ENCODE measurements at regions not wholly inside any gene's neighbourhood (a gene's known extent, or its start where the extent isn't known, plus 50 kb on each side); places are given as distances from the start of the nearest gene placed in this dataset.
"Not testable (repeated sequence)": the region's sequence is repeated elsewhere in the genome, so short reads cannot be mapped to it uniquely, and the experiment has no call there.

- Mint-ChIP-seq H3K4me3 (no peak overlapping the region), H3K27ac (no peak overlapping the region), H3K9me3 (no peaks in the 10 kb centered on the region), H3K27me3 (no peaks in the 10 kb centered on the region), H3K4me1 (ENCODE audit: low read depth) (no peaks in the 10 kb centered on the region), H3K36me3 (ENCODE audit: low read depth) (no peaks in the 10 kb centered on the region)
- intact Hi-C loops (cut with micrococcal nuclease), result no loop called here
Measured at GRCh38 chr10:85493703-85494102, 872.9 kb downstream of the GRID1 start.

DNA sequence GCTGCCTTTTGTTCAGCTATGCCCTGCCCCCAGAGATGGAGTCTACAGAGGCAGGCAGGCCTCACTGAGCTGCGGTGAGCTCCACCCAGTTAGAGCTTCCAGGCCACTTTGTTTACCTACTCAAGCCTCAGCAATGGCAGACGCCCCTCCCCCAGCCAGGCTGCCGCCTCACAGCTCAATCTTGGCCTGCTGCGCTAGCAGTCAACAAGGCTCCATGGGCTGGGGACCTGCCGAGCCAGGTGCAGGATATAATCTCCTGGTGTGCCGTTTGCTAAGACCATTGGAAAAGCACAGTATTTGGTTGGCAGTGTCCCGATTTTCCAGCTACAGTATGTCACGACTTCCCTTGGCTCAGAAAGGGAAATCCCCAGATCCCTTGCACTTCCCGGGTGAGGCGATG is 862.0 kb downstream of the GRID1 start:
- peaks cover 54% of the 10 kb centered on the region for H3K9me3 Mint-ChIP-seq
- intact Hi-C loops (cut with micrococcal nuclease); H3K36me3 Mint-ChIP-seq (ENCODE audit: low read depth); H3K4me3 Mint-ChIP-seq; H3K4me1 Mint-ChIP-seq (ENCODE audit: low read depth); H3K27ac Mint-ChIP-seq; H3K27me3 Mint-ChIP-seq: not testable (repeated sequence)

DNA sequence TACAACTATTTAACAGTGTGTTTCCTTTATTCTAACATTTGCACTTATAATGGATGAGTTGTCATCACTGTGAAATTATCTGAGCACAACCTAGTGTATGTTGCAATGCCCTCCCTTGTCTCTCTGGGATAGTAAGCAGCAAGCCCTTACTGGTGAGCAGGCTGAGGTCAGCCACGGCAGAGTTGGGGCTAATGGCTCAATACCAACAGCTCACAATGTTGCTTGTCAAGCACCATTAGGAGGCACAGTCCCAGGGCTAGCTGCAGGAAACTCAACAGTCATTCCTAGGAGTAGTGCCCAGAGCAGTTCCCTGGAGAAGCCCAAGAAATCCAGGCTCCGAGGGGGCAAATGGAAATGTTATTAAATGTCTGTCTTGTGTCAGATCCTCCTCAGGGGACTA is 858.4 kb downstream of the GRID1 start:
- Mint-ChIP-seq H3K9me3 (peaks cover 24% of the 10 kb centered on the region), H3K36me3 (ENCODE audit: low read depth) (no peaks in the 10 kb centered on the region), H3K27ac (no peak overlapping the region), H3K4me1 (ENCODE audit: low read depth) (no peaks in the 10 kb centered on the region), H3K27me3 (no peaks in the 10 kb centered on the region), H3K4me3 (no peak overlapping the region)
- intact Hi-C loops (cut with micrococcal nuclease), result no loop called here

- Mint-ChIP-seq H3K27me3 (no peaks in the 10 kb centered on the region), H3K4me3 (no peak overlapping the region), H3K27ac (no peak overlapping the region), H3K4me1 (ENCODE audit: low read depth) (no peaks in the 10 kb centered on the region), H3K9me3 (no peaks in the 10 kb centered on the region), H3K36me3 (ENCODE audit: low read depth) (no peaks in the 10 kb centered on the region)
- intact Hi-C loops (cut with micrococcal nuclease), result no loop called here
Measured at GRCh38 chr10:85510682-85511081, 855.9 kb downstream of the GRID1 start.

DNA sequence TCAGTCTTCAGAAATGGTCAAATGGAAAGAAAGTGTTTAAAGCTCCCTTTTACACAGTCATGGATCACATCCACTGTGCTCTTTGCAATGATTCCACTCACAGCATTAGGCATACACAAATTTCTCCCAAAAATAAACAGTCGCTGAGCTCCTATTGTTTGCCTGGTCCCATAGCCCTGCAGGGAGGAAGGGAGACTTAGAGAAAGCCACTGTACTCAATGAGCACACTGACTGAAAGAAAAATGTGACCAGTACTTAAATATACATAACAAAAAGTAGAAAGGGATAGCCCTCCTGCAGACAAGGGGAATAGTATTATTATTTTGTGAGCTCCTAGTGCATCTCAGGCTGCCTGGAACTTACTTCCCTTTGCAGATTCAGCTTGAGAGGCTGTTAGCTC is 853.2 kb downstream of the GRID1 start:
- Mint-ChIP-seq H3K36me3 (ENCODE audit: low read depth) (no peaks in the 10 kb centered on the region), H3K27me3 (no peaks in the 10 kb centered on the region)
- intact Hi-C loops (cut with micrococcal nuclease), result no loop called here

GRCh38 chr10:85515316-85515715 is 851.3 kb downstream of the GRID1 start:
- Mint-ChIP-seq H3K4me3 (no peak overlapping the region), H3K36me3 (ENCODE audit: low read depth) (no peaks in the 10 kb centered on the region), H3K27ac (no peak overlapping the region), H3K9me3 (peaks cover 8% of the 10 kb centered on the region), H3K4me1 (ENCODE audit: low read depth) (no peaks in the 10 kb centered on the region), H3K27me3 (no peaks in the 10 kb centered on the region)
- intact Hi-C loops (cut with micrococcal nuclease), result no loop called here

More for the DNA sequence above, 853.2 kb downstream of the GRID1 start:
- Mint-ChIP-seq H3K27ac (no peak overlapping the region), H3K4me3 (no peak overlapping the region), H3K9me3 (peaks cover 3% of the 10 kb centered on the region), H3K4me1 (ENCODE audit: low read depth) (no peaks in the 10 kb centered on the region)

DNA sequence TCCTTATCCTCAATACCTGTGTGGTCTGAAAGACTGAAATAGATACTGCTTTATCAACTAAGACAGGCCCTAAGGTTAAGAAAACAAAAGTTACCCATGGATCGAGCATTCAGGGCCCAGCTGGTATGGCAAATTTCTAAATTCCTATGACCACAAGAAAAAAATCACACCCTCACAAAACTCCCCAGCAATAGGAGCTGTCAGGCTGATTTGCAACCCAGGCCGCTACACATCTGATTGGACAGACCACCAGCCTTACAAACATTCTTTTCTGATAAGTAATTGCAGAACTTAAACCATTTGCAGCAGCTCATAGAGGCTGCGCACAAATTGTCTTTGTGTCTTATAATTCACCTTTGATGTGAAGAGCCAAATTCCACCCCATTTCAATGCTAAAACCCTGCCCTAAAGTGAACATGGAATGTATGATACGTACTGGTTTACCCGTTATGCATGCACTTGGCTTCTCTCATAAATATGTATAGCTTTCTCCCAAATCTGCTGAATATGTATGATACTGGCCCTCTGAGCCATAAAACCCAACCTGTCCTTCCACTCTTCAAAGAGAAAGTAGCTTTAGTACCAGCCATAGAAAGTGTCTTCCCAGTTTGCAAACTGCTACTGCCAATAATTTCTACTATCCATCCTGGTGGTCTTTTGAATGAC is 842.5 kb downstream of the GRID1 start:
- Mint-ChIP-seq H3K4me3 (no peak overlapping the region), H3K27me3 (no peaks in the 10 kb centered on the region), H3K27ac (no peak overlapping the region), H3K36me3 (ENCODE audit: low read depth) (no peaks in the 10 kb centered on the region), H3K4me1 (ENCODE audit: low read depth) (no peaks in the 10 kb centered on the region), H3K9me3 (peaks cover 12% of the 10 kb centered on the region)
- intact Hi-C loops (cut with micrococcal nuclease), result no loop called here

- H3K36me3 Mint-ChIP-seq (ENCODE audit: low read depth), result no peaks in the 10 kb centered on the region
- H3K4me1 Mint-ChIP-seq (ENCODE audit: low read depth), result no peaks in the 10 kb centered on the region
- no peaks in the 10 kb centered on the region for H3K27me3 Mint-ChIP-seq
- no peak overlapping the region for H3K27ac Mint-ChIP-seq
- intact Hi-C loops (cut with micrococcal nuclease), result no loop called here
- peaks cover 18% of the 10 kb centered on the region for H3K9me3 Mint-ChIP-seq
- no peak overlapping the region for H3K4me3 Mint-ChIP-seq
Measured at GRCh38 chr10:85527616-85528317, 838.8 kb downstream of the GRID1 start.

DNA sequence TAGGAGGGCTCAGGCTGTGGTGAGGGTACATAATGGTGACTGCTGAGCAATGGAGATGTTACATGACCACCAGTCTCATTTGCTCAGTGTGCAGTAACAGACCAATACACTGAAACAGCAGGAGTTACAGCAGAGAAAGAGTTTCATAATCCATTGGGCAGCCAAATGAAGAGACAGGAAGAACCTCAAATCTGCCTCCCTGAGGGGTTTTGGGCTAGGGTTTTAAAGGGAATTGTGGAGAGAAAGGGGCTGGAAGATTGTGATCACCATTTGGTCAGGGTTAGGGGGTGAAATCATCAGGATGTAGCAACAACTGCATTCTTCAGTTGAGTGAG is 838.3 kb downstream of the GRID1 start:
- H3K4me1 Mint-ChIP-seq (ENCODE audit: low read depth), result no peaks in the 10 kb centered on the region
- no peaks in the 10 kb centered on the region for H3K27me3 Mint-ChIP-seq
- peaks cover 18% of the 10 kb centered on the region for H3K9me3 Mint-ChIP-seq
- no peak overlapping the region for H3K27ac Mint-ChIP-seq
- H3K4me3 Mint-ChIP-seq, result no peak overlapping the region
- H3K36me3 Mint-ChIP-seq (ENCODE audit: low read depth), result no peaks in the 10 kb centered on the region
- intact Hi-C loops (cut with micrococcal nuclease), result no loop called here

DNA sequence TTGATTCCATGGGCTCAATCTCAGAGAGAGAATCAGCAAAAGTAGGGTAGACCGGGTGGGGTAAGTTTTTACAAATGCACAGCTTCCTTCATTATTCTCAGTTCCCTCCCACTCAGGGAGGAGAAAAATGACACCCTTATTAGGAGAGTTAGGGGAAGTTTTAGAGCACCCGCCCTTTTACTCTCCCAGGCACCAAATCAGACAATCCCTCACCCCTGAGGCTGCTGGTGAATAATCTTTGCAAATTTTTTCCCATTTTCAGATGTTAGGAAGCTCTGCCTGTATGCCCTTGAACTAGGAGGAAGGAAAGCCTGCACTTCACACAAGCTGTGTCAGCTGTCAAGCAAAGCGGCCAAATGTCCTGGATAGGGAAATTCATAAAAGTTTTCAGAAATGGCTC is 834.9 kb downstream of the GRID1 start:
- H3K4me3 Mint-ChIP-seq, result no peak overlapping the region
- H3K4me1 Mint-ChIP-seq (ENCODE audit: low read depth), result no peaks in the 10 kb centered on the region
- peaks cover 18% of the 10 kb centered on the region for H3K9me3 Mint-ChIP-seq
- intact Hi-C loops (cut with micrococcal nuclease), result no loop called here
- H3K27ac Mint-ChIP-seq, result no peak overlapping the region
- no peaks in the 10 kb centered on the region for H3K27me3 Mint-ChIP-seq
- no peaks in the 10 kb centered on the region for H3K36me3 Mint-ChIP-seq (ENCODE audit: low read depth)

- Mint-ChIP-seq H3K9me3 (peaks cover 18% of the 10 kb centered on the region), H3K4me3 (no peak overlapping the region), H3K27me3 (no peaks in the 10 kb centered on the region), H3K4me1 (ENCODE audit: low read depth) (no peaks in the 10 kb centered on the region), H3K27ac (no peak overlapping the region), H3K36me3 (ENCODE audit: low read depth) (no peaks in the 10 kb centered on the region)
- intact Hi-C loops (cut with micrococcal nuclease), result no loop called here
Measured at GRCh38 chr10:85532773-85533172, 833.8 kb downstream of the GRID1 start.

DNA sequence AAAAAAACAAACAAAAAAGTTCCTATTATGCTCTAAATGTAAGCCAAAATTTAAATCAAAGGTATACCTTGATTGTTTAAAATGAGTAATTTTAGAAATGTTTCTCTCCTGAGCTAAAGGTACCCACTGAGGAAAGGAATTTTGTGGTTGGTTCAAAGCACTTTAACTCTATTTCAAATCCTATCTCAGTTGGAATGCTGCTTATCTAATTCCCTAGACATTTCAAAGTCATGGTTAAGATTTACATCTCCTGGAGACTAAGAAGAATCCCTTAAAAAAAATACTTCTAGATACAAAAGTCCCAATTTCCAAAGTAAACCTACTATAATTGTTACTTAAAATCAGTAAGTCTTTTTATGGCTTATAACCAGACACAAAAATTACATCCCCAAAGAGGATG is 830.7 kb downstream of the GRID1 start:
- Mint-ChIP-seq H3K36me3 (ENCODE audit: low read depth) (no peaks in the 10 kb centered on the region), H3K27me3 (no peaks in the 10 kb centered on the region), H3K9me3 (no peaks in the 10 kb centered on the region)

DNA sequence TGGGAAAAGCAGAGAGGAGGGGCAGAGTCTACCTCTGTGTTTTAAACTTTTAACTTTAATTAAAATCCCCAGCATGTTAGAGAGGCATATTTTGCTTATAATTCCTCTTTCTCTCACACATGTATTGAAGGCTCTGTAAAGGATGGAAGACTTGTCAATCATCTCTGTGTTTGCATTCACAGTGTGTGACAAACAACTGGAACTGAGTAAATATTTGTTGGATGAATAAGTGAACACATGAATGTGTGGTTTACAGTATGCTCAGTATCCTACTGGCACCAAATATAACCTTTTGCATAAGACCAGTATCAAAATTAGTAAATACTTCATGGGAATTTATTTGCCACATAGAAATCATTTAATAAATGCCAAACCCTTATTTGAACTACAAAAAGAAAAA is 829.0 kb downstream of the GRID1 start:
- no peak overlapping the region for H3K4me3 Mint-ChIP-seq
- H3K9me3 Mint-ChIP-seq, result no peaks in the 10 kb centered on the region
- no peaks in the 10 kb centered on the region for H3K36me3 Mint-ChIP-seq (ENCODE audit: low read depth)
- intact Hi-C loops (cut with micrococcal nuclease), result no loop called here
- H3K27ac Mint-ChIP-seq, result no peak overlapping the region
- H3K27me3 Mint-ChIP-seq, result no peaks in the 10 kb centered on the region
- H3K4me1 Mint-ChIP-seq (ENCODE audit: low read depth), result no peaks in the 10 kb centered on the region

More for the DNA sequence above, 830.7 kb downstream of the GRID1 start:
- intact Hi-C loops (cut with micrococcal nuclease), result no loop called here
- H3K4me1 Mint-ChIP-seq (ENCODE audit: low read depth), result no peaks in the 10 kb centered on the region
- no peak overlapping the region for H3K27ac Mint-ChIP-seq
- H3K4me3 Mint-ChIP-seq, result no peak overlapping the region

- intact Hi-C loops (cut with micrococcal nuclease), result no loop called here
- Mint-ChIP-seq H3K9me3 (no peaks in the 10 kb centered on the region), H3K4me1 (ENCODE audit: low read depth) (no peaks in the 10 kb centered on the region), H3K27ac (no peak overlapping the region), H3K4me3 (no peak overlapping the region), H3K36me3 (ENCODE audit: low read depth) (no peaks in the 10 kb centered on the region), H3K27me3 (no peaks in the 10 kb centered on the region)
Measured at GRCh38 chr10:85538601-85539000, 828.0 kb downstream of the GRID1 start.

- H3K36me3 Mint-ChIP-seq (ENCODE audit: low read depth), result no peaks in the 10 kb centered on the region
- no peak overlapping the region for H3K27ac Mint-ChIP-seq
- H3K9me3 Mint-ChIP-seq, result no peaks in the 10 kb centered on the region
Measured at GRCh38 chr10:85542152-85542551, 824.4 kb downstream of the GRID1 start.

More at GRCh38 chr10:85542152-85542551, 824.4 kb downstream of the GRID1 start:
- intact Hi-C loops (cut with micrococcal nuclease), result no loop called here
- Mint-ChIP-seq H3K4me1 (ENCODE audit: low read depth) (no peaks in the 10 kb centered on the region), H3K4me3 (no peak overlapping the region), H3K27me3 (no peaks in the 10 kb centered on the region)

All from dendritic cell treated with granulocyte-macrophage colony-stimulating factor and Interleukin-4, amounts not matched to agents 40 ng/mL and 50 ng/mL, for 4 days (primary cell).